B cell (primary cell): ENCODE measurements at regions not wholly inside any gene's neighbourhood (a gene's known extent, or its start where the extent isn't known, plus 50 kb on each side); places are given as distances from the start of the nearest gene placed in this dataset.

Experiments used
- EZH2 ChIP-seq: IDR thresholded peaks from 2 replicates; pipeline ENCODE4 v1.6.1; 2012; ENCODE audit warnings: borderline replicate concordance, low read depth, mild to moderate bottlenecking, moderate library complexity, low read length; ENCODE audit not compliant: insufficient read depth, poor library complexity, severe bottlenecking
- TF ChIP-seq, protein P1 (sequence below): fragments of 200-600 bp; IDR thresholded peaks from one replicate; pipeline ENCODE4 v1.8.0; 2022; ENCODE audit warnings: antibody characterized with exemption, mild to moderate bottlenecking

DNA sequence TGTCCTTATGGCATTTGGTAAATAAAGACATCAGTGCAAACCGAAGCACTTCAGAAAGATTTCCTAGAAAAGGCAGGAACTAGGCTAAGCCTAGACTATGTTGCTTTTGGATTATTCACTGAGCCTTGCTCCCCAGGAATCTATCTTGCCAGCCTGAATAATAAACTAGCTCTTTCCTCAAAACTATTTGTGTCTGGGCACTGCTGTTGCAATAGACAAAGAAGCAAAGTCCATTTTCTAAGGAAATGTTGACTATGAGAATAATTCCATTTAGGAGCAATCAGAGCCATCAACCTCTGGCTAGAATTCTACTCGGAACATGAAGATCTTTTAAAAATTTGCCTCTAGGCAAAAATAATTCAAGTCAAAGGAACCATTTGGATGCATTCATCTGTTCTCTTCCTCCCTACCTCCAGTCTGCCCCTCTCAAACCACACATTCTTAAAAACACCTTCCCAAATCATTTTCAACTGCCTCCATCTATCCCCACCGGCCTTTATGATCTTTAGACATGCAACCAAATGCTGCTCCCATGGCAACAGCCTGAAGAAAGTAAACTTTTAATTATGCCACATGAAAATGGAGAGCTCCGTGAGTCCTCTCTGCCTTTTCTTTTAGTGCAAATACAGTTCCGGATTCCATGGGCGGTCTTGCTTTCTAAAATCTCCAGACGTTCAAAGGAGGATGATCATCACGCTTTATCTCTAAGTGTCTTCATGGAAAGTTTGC lies 61.5 kb upstream of the FZD10 start:
- TF ChIP-seq, protein P1, sequence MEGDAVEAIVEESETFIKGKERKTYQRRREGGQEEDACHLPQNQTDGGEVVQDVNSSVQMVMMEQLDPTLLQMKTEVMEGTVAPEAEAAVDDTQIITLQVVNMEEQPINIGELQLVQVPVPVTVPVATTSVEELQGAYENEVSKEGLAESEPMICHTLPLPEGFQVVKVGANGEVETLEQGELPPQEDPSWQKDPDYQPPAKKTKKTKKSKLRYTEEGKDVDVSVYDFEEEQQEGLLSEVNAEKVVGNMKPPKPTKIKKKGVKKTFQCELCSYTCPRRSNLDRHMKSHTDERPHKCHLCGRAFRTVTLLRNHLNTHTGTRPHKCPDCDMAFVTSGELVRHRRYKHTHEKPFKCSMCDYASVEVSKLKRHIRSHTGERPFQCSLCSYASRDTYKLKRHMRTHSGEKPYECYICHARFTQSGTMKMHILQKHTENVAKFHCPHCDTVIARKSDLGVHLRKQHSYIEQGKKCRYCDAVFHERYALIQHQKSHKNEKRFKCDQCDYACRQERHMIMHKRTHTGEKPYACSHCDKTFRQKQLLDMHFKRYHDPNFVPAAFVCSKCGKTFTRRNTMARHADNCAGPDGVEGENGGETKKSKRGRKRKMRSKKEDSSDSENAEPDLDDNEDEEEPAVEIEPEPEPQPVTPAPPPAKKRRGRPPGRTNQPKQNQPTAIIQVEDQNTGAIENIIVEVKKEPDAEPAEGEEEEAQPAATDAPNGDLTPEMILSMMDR: no peak
- no peak for TF ChIP-seq EZH2
